ENCODE measurements at regions not wholly inside any gene's neighbourhood (a gene's known extent, or its start where the extent isn't known, plus 50 kb on each side); places are given as distances from the start of the nearest gene placed in this dataset.
A peak's percentile ranks its signal among the peaks of the same experiment; 100 is the strongest.

DNA sequence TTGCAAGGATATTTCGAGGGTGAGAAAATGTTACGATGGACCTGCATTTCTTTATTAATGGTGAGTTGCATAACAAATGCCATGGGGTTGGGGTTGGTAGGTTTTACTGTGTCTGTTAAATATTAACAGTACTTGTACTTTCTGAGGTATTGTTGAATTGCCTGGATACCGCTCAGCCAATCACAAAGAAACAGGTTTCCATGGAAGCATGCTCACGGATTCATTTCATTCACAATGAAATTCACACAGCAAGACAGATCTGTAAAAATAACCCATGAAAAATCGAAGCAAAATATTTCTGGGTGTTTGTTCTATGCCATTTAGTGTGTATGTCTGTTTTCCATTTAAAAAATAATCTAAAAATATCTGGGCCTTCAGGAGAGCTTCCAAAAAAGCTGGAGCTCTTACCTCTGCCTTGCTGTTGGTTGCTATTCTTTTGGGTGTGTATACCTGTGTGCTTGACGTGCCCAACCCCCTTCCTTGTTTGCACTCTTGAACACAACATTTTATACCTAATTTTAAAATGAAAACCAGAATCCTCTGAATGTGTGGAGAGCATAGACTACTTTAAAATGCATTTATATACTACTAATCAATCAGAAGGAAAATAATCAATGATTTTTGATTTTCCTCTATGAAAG lies 479.8 kb upstream of the TBL1XR1 start:
- H3K4me3 ChIP-seq: peak overlapping the region; percentile 47
- no peaks in the 10 kb centered on the region for H3K9me3 ChIP-seq (ENCODE audit: low read depth, low read length)
- DNase-seq (ENCODE audit: low read depth, low spot score): no peak
- no peak for TF ChIP-seq EZH2 (IDR thresholded peaks at IDR 0.05)
- no peak for TF ChIP-seq FOXP2 (optimal IDR thresholded peaks at IDR 0.05; ENCODE audit: control extremely low read depth, extremely low read length, insufficient read depth)
- TF ChIP-seq POLR2AphosphoS5 (IDR thresholded peaks at IDR 0.05; ENCODE audit: borderline replicate concordance, low read depth, low read length): no peak
- no peaks in the 10 kb centered on the region for H3K36me3 ChIP-seq (ENCODE audit: insufficient read depth, low read length)
- H3K27ac ChIP-seq: peak overlapping the region; percentile 53; the same call in 1 of the 2 replicates
- H3K9ac ChIP-seq (ENCODE audit: insufficient read length): no peak overlapping the region

GRCh38 chr3:177679568-177680471 lies 482.5 kb upstream of the TBL1XR1 start:
- Histone ChIP-seq H3K36me3 (ENCODE audit: insufficient read depth, low read length) (no peaks in the 10 kb centered on the region), H3K4me3 (no peak overlapping the region), H3K27ac (no peak overlapping the region), H3K9me3 (ENCODE audit: low read depth, low read length) (no peaks in the 10 kb centered on the region), H3K9ac (ENCODE audit: insufficient read length) (no peak overlapping the region)
- no peak for TF ChIP-seq POLR2AphosphoS5 (IDR thresholded peaks at IDR 0.05; ENCODE audit: borderline replicate concordance, low read depth, low read length)
- no peak for DNase-seq (ENCODE audit: low read depth, low spot score)

- Histone ChIP-seq H3K9ac (ENCODE audit: insufficient read length) (no peak overlapping the region), H3K9me3 (ENCODE audit: low read depth, low read length) (no peaks in the 10 kb centered on the region), H3K27ac (no peak overlapping the region), H3K4me3 (no peak overlapping the region), H3K36me3 (ENCODE audit: insufficient read depth, low read length) (no peaks in the 10 kb centered on the region)
- no peak for DNase-seq (ENCODE audit: low read depth, low spot score)
- TF ChIP-seq EZH2 (IDR thresholded peaks at IDR 0.05) (no peak), FOXP2 (optimal IDR thresholded peaks at IDR 0.05; ENCODE audit: control extremely low read depth, extremely low read length, insufficient read depth) (no peak), POLR2AphosphoS5 (IDR thresholded peaks at IDR 0.05; ENCODE audit: borderline replicate concordance, low read depth, low read length) (no peak)
Measured at GRCh38 chr3:177680472-177680821, 483.2 kb upstream of the TBL1XR1 start.

DNA sequence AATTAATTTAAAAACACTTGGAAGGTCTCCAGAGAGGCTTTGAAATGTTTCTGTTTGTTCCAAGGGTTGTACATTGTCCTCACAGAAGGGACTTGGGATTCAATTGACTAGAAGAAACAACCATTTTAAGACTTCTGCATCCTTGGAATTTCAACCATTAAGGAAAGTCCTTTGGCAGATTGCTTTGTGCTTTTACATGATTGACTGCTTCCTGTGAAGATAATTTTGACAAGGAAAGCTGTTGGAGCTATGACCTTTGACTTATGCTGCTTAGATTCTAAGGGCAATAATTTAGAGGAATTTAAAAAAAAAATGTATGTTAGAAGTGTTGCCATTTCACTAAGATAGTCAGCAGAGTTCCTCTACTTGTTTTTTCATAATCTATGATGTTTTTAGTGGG lies 483.9 kb upstream of the TBL1XR1 start:
- Histone ChIP-seq H3K36me3 (ENCODE audit: insufficient read depth, low read length) (no peaks in the 10 kb centered on the region), H3K9ac (ENCODE audit: insufficient read length) (no peak overlapping the region), H3K9me3 (ENCODE audit: low read depth, low read length) (no peaks in the 10 kb centered on the region), H3K4me3 (no peak overlapping the region), H3K27ac (no peak overlapping the region)
- TF ChIP-seq FOXP2 (optimal IDR thresholded peaks at IDR 0.05; ENCODE audit: control extremely low read depth, extremely low read length, insufficient read depth) (no peak), POLR2AphosphoS5 (IDR thresholded peaks at IDR 0.05; ENCODE audit: borderline replicate concordance, low read depth, low read length) (no peak), EZH2 (IDR thresholded peaks at IDR 0.05) (no peak)
- no peak for DNase-seq (ENCODE audit: low read depth, low spot score)

DNA sequence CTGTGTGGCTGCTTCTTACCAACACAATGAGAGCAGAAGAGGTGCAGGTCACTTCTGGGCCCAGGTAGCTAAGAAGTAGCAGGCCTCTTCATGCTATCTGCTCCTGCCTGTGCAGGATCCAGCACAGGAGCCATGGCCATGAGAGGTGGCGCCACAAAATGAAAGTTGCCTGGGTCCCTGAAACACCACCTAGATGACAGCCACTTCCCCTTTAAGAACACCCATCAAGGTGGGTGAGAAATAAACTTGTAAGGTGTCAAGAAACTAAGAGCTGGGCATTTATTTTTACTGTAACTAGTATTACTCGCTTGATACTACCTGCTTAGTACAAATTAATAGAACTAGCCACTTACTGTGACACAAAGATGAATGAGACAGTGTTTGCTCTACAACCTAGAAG lies 484.6 kb upstream of the TBL1XR1 start:
- Histone ChIP-seq H3K4me3 (no peak overlapping the region), H3K27ac (no peak overlapping the region), H3K36me3 (ENCODE audit: insufficient read depth, low read length) (no peaks in the 10 kb centered on the region), H3K9ac (ENCODE audit: insufficient read length) (no peak overlapping the region), H3K9me3 (ENCODE audit: low read depth, low read length) (no peaks in the 10 kb centered on the region)
- no peak for TF ChIP-seq POLR2AphosphoS5 (IDR thresholded peaks at IDR 0.05; ENCODE audit: borderline replicate concordance, low read depth, low read length)
- TF ChIP-seq EZH2 (IDR thresholded peaks at IDR 0.05): no peak
- no peak for TF ChIP-seq FOXP2 (optimal IDR thresholded peaks at IDR 0.05; ENCODE audit: control extremely low read depth, extremely low read length, insufficient read depth)
- no peak for DNase-seq (ENCODE audit: low read depth, low spot score)

GRCh38 chr3:177683586-177683985 lies 486.3 kb upstream of the TBL1XR1 start:
- DNase-seq (ENCODE audit: low read depth, low spot score): no peak
- Histone ChIP-seq H3K9me3 (ENCODE audit: low read depth, low read length) (no peaks in the 10 kb centered on the region), H3K36me3 (ENCODE audit: insufficient read depth, low read length) (no peaks in the 10 kb centered on the region), H3K4me3 (peak overlapping the region; percentile 0; the same call in 1 of the 2 replicates), H3K9ac (ENCODE audit: insufficient read length) (no peak overlapping the region), H3K27ac (peak overlapping the region; percentile 20; the same call in 1 of the 2 replicates)
- TF ChIP-seq FOXP2 (optimal IDR thresholded peaks at IDR 0.05; ENCODE audit: control extremely low read depth, extremely low read length, insufficient read depth): no peak
- TF ChIP-seq POLR2AphosphoS5 (IDR thresholded peaks at IDR 0.05; ENCODE audit: borderline replicate concordance, low read depth, low read length): no peak
- TF ChIP-seq EZH2 (IDR thresholded peaks at IDR 0.05): no peak

GRCh38 chr3:177686671-177687070 lies 489.4 kb upstream of the TBL1XR1 start:
- DNase-seq (ENCODE audit: low read depth, low spot score): no peak
- no peak overlapping the region for H3K4me3 ChIP-seq
- no peak for TF ChIP-seq POLR2AphosphoS5 (IDR thresholded peaks at IDR 0.05; ENCODE audit: borderline replicate concordance, low read depth, low read length)
- no peak for TF ChIP-seq EZH2 (IDR thresholded peaks at IDR 0.05)
- TF ChIP-seq FOXP2 (optimal IDR thresholded peaks at IDR 0.05; ENCODE audit: control extremely low read depth, extremely low read length, insufficient read depth): no peak
- no peak overlapping the region for H3K27ac ChIP-seq
- no peak overlapping the region for H3K9ac ChIP-seq (ENCODE audit: insufficient read length)
- no peaks in the 10 kb centered on the region for H3K9me3 ChIP-seq (ENCODE audit: low read depth, low read length)
- H3K36me3 ChIP-seq (ENCODE audit: insufficient read depth, low read length): no peaks in the 10 kb centered on the region

- Histone ChIP-seq H3K4me3 (no peak overlapping the region), H3K36me3 (ENCODE audit: insufficient read depth, low read length) (no peaks in the 10 kb centered on the region), H3K9me3 (ENCODE audit: low read depth, low read length) (no peaks in the 10 kb centered on the region), H3K27ac (no peak overlapping the region), H3K9ac (ENCODE audit: insufficient read length) (no peak overlapping the region)
- no peak for DNase-seq (ENCODE audit: low read depth, low spot score)
- no peak for TF ChIP-seq EZH2 (IDR thresholded peaks at IDR 0.05)
Measured at GRCh38 chr3:177687291-177687690, 490.0 kb upstream of the TBL1XR1 start.

All from SK-N-MC (cell line).